H1 (cell line): ENCODE measurements at regions not wholly inside any gene's neighbourhood (a gene's known extent, or its start where the extent isn't known, plus 50 kb on each side); places are given as distances from the start of the nearest gene placed in this dataset.

Experiments
- CTCF ChIA-PET: fragments of 300-600 bp; sonication (Branson Sonifier 250); formaldehyde crosslinking; loops from one replicate; lab custom pipeline; 2021; ENCODE audit not compliant: partially characterized antibody; lab: Charles Lee
- POLR2A ChIA-PET: fragments of 300-600 bp; sonication (Branson Sonifier 250); formaldehyde crosslinking; loops from one replicate; lab custom pipeline; 2021; ENCODE audit warnings: inconsistent platforms; ENCODE audit not compliant: partially characterized antibody; lab: Charles Lee
- DNase-seq, 2 experiments: peaks; one replicate each; pipeline versions ENCODE4 v3.0.0 to v3.0.0-alpha.2; 2010 to 2022; ENCODE audit warnings: low spot score in 2 of 2, low read depth in 1 of 2, mixed read lengths in 1 of 2
- FAIRE-seq: peaks from 2 replicates; lab custom pipeline; 2011; peaks lifted over from hg19 to GRCh38; lab: Jason Lieb, UNC
- H2AFZ ChIP-seq: 2 replicates; pipeline ENCODE4 v1.8.1; 2012; ENCODE audit warnings: low read length, inconsistent platforms
- H2AK5ac ChIP-seq: 2 replicates; pipeline ENCODE4 v1.6.1; 2013; ENCODE audit warnings: low read depth, low read length
- H2BK120ac ChIP-seq: replicated peaks from 2 replicates; pipeline ENCODE3; 2013; ENCODE audit warnings: low read depth, low read length, inconsistent platforms
- H2BK12ac ChIP-seq: 2 replicates; pipeline ENCODE4 v1.6.1; 2013; ENCODE audit warnings: low read depth, low read length
- H2BK15ac ChIP-seq: 2 replicates; pipeline ENCODE4 v1.6.1; 2013; ENCODE audit warnings: low read length
- H2BK20ac ChIP-seq: 2 replicates; pipeline ENCODE4 v1.6.1; 2013; ENCODE audit warnings: low read length
- H2BK5ac ChIP-seq: 2 replicates; pipeline ENCODE4 v1.6.1; 2013; ENCODE audit warnings: low read depth, low read length
- H3K14ac ChIP-seq: 2 replicates; pipeline ENCODE4 v1.6.1; 2013; ENCODE audit warnings: inconsistent platforms; ENCODE audit not compliant: insufficient read length
- H3K18ac ChIP-seq: 2 replicates; pipeline ENCODE4 v1.6.1; 2013; ENCODE audit warnings: low read length; ENCODE audit errors: extremely low read depth
- H3K23ac ChIP-seq: 2 replicates; pipeline ENCODE4 v1.6.1; 2013; ENCODE audit warnings: inconsistent platforms; ENCODE audit not compliant: insufficient read length
- H3K23me2 ChIP-seq: 2 replicates; pipeline ENCODE4 v1.6.1; 2013; ENCODE audit warnings: low read depth, low read length
- H3K27ac ChIP-seq: 2 replicates; pipeline ENCODE4 v1.6.1; 2011; ENCODE audit warnings: low read depth, low read length, inconsistent platforms
- H3K27me3 ChIP-seq, 4 experiments: replicated peaks in 1 of 4; 1 replicate in 1 of 4; 2 replicates in 3 of 4; pipeline versions ENCODE4 v1.6.1 to v1.8.1; 2011 to 2013; ENCODE audit warnings: low read length in 3 of 4, mild to moderate bottlenecking in 3 of 4, inconsistent platforms in 2 of 4, mixed read lengths in 2 of 4, moderate library complexity in 1 of 4; ENCODE audit not compliant: control insufficient read depth in 3 of 4, insufficient read depth in 3 of 4; ENCODE audit errors: extremely low read depth in 1 of 4
- H3K36me3 ChIP-seq, 4 experiments: 2 replicates each; pipeline versions ENCODE4 v1.6.1 to v1.8.1; 2011 to 2013; ENCODE audit warnings: mild to moderate bottlenecking in 4 of 4, low read length in 3 of 4, moderate library complexity in 2 of 4, control low read depth in 1 of 4, inconsistent platforms in 1 of 4; ENCODE audit not compliant: insufficient read depth in 4 of 4, control insufficient read depth in 2 of 4
- H3K4ac ChIP-seq: replicated peaks from 2 replicates; pipeline ENCODE3; 2013; ENCODE audit warnings: low read length, low read depth, mixed read lengths, inconsistent platforms; ENCODE audit not compliant: insufficient read length
- H3K4me1 ChIP-seq, 4 experiments: replicated peaks in 1 of 4; 1 replicate in 1 of 4; 2 replicates in 3 of 4; pipeline versions ENCODE4 v1.6.1 to v1.8.1; 2011 to 2013; ENCODE audit warnings: low read length in 3 of 4, inconsistent platforms in 2 of 4, mixed read lengths in 1 of 4; ENCODE audit not compliant: insufficient read depth in 4 of 4, control insufficient read depth in 3 of 4
- H3K4me2 ChIP-seq, 2 experiments: 2 replicates each; pipeline versions ENCODE4 v1.6.1 to v1.8.1; 2011 to 2013; ENCODE audit warnings: low read depth in 2 of 2, low read length in 2 of 2, control low read depth in 1 of 2, inconsistent platforms in 1 of 2, mild to moderate bottlenecking in 1 of 2; ENCODE audit not compliant: insufficient read depth in 1 of 2
- H3K4me3 ChIP-seq, 4 experiments: fragments of 200-600, 300-600 bp in 1 of 4; sonication (generic), shearing (Covaris generic), sonication (Bioruptor Twin) in 1 of 4; 2 replicates each; pipeline versions ENCODE4 v1.5.1 to v1.8.1; 2011 to 2016; ENCODE audit warnings: low read length in 4 of 4, low read depth in 3 of 4, control low read depth in 2 of 4, inconsistent platforms in 2 of 4, mild to moderate bottlenecking in 2 of 4, mixed read lengths in 1 of 4, moderate library complexity in 1 of 4; ENCODE audit not compliant: insufficient read depth in 2 of 4; ENCODE audit errors: extremely low read depth in 1 of 4
- H3K56ac ChIP-seq: replicated peaks from 2 replicates; pipeline ENCODE3; 2013; ENCODE audit warnings: low read depth, mild to moderate bottlenecking, mixed read lengths, low read length, inconsistent platforms; ENCODE audit not compliant: insufficient read length
- H3K79me1 ChIP-seq: 2 replicates; pipeline ENCODE4 v1.6.1; 2013; ENCODE audit warnings: low read depth, low read length, control low read depth
- H3K79me2 ChIP-seq, 2 experiments: 2 replicates each; pipeline versions ENCODE4 v1.6.1 to v1.8.1; 2012 to 2013; ENCODE audit warnings: low read length in 2 of 2, mild to moderate bottlenecking in 2 of 2, inconsistent platforms in 1 of 2; ENCODE audit not compliant: insufficient read depth in 2 of 2, control insufficient read depth in 1 of 2
- H3K9ac ChIP-seq, 4 experiments: replicated peaks in 1 of 4; 1 replicate in 1 of 4; 2 replicates in 3 of 4; pipeline versions ENCODE4 v1.6.1 to v1.8.1; 2011 to 2013; ENCODE audit warnings: low read depth in 3 of 4, low read length in 3 of 4, control low read depth in 2 of 4, mild to moderate bottlenecking in 2 of 4, moderate library complexity in 2 of 4, inconsistent platforms in 1 of 4; ENCODE audit errors: extremely low read depth in 1 of 4
- H3K9me3 ChIP-seq, 2 experiments: 2 replicates each; pipeline versions ENCODE4 v1.6.1 to v1.8.1; 2012 to 2013; ENCODE audit warnings: mild to moderate bottlenecking in 2 of 2, moderate library complexity in 2 of 2, control low read depth in 1 of 2, inconsistent platforms in 1 of 2, low read depth in 1 of 2, low read length in 1 of 2, mixed read lengths in 1 of 2; ENCODE audit not compliant: insufficient read depth in 2 of 2
- H4K20me1 ChIP-seq, 2 experiments: replicated peaks in 1 of 2; 2 replicates each; pipeline versions ENCODE3 to v1.8.1; 2011 to 2013; ENCODE audit warnings: inconsistent platforms in 2 of 2, low read length in 2 of 2, mild to moderate bottlenecking in 1 of 2; ENCODE audit not compliant: insufficient read depth in 2 of 2, control insufficient read depth in 1 of 2
- H4K5ac ChIP-seq: 2 replicates; pipeline ENCODE4 v1.6.1; 2013; ENCODE audit warnings: low read length, low read depth, mixed read lengths, inconsistent platforms; ENCODE audit not compliant: insufficient read length
- H4K8ac ChIP-seq: 2 replicates; pipeline ENCODE4 v1.8.0; 2013; ENCODE audit warnings: mild to moderate bottlenecking, moderate library complexity, low read length, inconsistent platforms; ENCODE audit not compliant: insufficient read depth; ENCODE audit errors: extremely low read depth
- H4K91ac ChIP-seq: replicated peaks from 2 replicates; pipeline ENCODE3; 2013; ENCODE audit warnings: low read length, mixed read lengths, inconsistent platforms; ENCODE audit not compliant: insufficient read length
- BCL11A ChIP-seq, 2 experiments: IDR thresholded peaks; one replicate each; pipeline ENCODE4 v1.6.1; 2011; ENCODE audit warnings: low read depth in 2 of 2, low read length in 2 of 2, mild to moderate bottlenecking in 2 of 2
- CHD2 ChIP-seq: IDR thresholded peaks from 2 replicates; pipeline ENCODE4 v1.6.1; 2012; ENCODE audit warnings: low read length, improper control_type of control experiment
- GTF2F1 ChIP-seq: IDR thresholded peaks from 2 replicates; pipeline ENCODE4 v1.6.1; 2012; ENCODE audit warnings: low read depth, low read length, improper control_type of control experiment, borderline replicate concordance
- KDM5A ChIP-seq: fragments of 200-600 bp; IDR thresholded peaks from 2 replicates; pipeline ENCODE4 v1.7.1; 2012; ENCODE audit warnings: mild to moderate bottlenecking, low read length, inconsistent platforms, mixed read lengths
- NRF1 ChIP-seq: IDR thresholded peaks from 2 replicates; pipeline ENCODE4 v1.6.1; 2011; ENCODE audit warnings: mild to moderate bottlenecking, low read depth, low read length, improper control_type of control experiment
- SP4 ChIP-seq: IDR thresholded peaks from 2 replicates; pipeline ENCODE4 v1.6.1; 2012; ENCODE audit warnings: low read length, inconsistent platforms
- TEAD4 ChIP-seq: IDR thresholded peaks from 2 replicates; pipeline ENCODE4 v1.6.1; 2012; ENCODE audit warnings: low read depth, low read length, inconsistent platforms, mixed read lengths
- ZNF274 ChIP-seq: IDR thresholded peaks from 2 replicates; pipeline ENCODE4 v1.7.0; 2012; ENCODE audit warnings: low read length, borderline replicate concordance; ENCODE audit errors: extremely low read depth
- WGBS, 2 experiments: shearing (Covaris generic) in 1 of 2; methylation state at CpG; one replicate each; pipeline versions ENCODE4 v1.1.6 to v1.1.7; 2013 to 2015; ENCODE audit warnings: low lambda C conversion rate in 2 of 2, mixed read lengths in 2 of 2, inconsistent platforms in 1 of 2, low coverage in 1 of 2, missing lambda C conversion rate in 1 of 2; ENCODE audit not compliant: insufficient replicate concordance in 2 of 2, insufficient coverage in 1 of 2, insufficient read length in 1 of 2; ENCODE audit errors: extremely low coverage in 1 of 2, missing lambda C conversion rate in 1 of 2; 5-methylcytosine and 5-hydroxymethylcytosine counted together
- TF ChIP-seq, protein P1 (sequence below): IDR thresholded peaks from 2 replicates; pipeline ENCODE4 v1.6.1; 2011; ENCODE audit warnings: low read depth, mild to moderate bottlenecking, low read length; ENCODE audit not compliant: insufficient read depth
- TF ChIP-seq, protein P2 (sequence below): IDR thresholded peaks from 2 replicates; pipeline ENCODE4 v1.6.1; 2011; ENCODE audit warnings: low read length, improper control_type of control experiment

- H3K79me2 ChIP-seq: no peaks in the 10 kb centered on the region
- H3K27me3 ChIP-seq: no peaks in the 10 kb centered on the region
- H3K79me1 ChIP-seq: no peaks in the 10 kb centered on the region
- H2BK120ac ChIP-seq: no peak overlapping the region
- H3K56ac ChIP-seq: no peak overlapping the region
- no peak overlapping the region for H2AFZ ChIP-seq
- no peak overlapping the region for H4K91ac ChIP-seq
- ChIA-PET POLR2A (no interaction called here), CTCF (no interaction called here)
- H3K23ac ChIP-seq: no peak overlapping the region
- H3K36me3 ChIP-seq: no peaks in the 10 kb centered on the region
- no peak overlapping the region for H2BK15ac ChIP-seq
- H3K23me2 ChIP-seq: no peaks in the 10 kb centered on the region
- H2BK20ac ChIP-seq: no peak overlapping the region
- no peaks in the 10 kb centered on the region for H3K4me1 ChIP-seq
- no peak overlapping the region for H4K5ac ChIP-seq
- WGBS, 2 experiments: 90% methylated on average over 4 of the region's 4 CpGs; no CpG with 5 or more reads in 1 of the 2 experiments
- H2BK12ac ChIP-seq: no peak overlapping the region
- TF ChIP-seq GTF2F1: no peak
- no peak for TF ChIP-seq KDM5A
- TF ChIP-seq SP4: no peak
- TF ChIP-seq NRF1: no peak
- TF ChIP-seq TEAD4: no peak
- no peak for TF ChIP-seq ZNF274
- TF ChIP-seq, protein P1, sequence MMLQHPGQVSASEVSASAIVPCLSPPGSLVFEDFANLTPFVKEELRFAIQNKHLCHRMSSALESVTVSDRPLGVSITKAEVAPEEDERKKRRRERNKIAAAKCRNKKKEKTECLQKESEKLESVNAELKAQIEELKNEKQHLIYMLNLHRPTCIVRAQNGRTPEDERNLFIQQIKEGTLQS: no peak
- TF ChIP-seq, protein P2, sequence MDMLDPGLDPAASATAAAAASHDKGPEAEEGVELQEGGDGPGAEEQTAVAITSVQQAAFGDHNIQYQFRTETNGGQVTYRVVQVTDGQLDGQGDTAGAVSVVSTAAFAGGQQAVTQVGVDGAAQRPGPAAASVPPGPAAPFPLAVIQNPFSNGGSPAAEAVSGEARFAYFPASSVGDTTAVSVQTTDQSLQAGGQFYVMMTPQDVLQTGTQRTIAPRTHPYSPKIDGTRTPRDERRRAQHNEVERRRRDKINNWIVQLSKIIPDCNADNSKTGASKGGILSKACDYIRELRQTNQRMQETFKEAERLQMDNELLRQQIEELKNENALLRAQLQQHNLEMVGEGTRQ: no peak
- no peak for TF ChIP-seq BCL11A (IDR thresholded peaks at IDR 0.05; ENCODE audit: low read depth in 2 of 2, low read length in 2 of 2)
- TF ChIP-seq CHD2: no peak
- H3K14ac ChIP-seq: no peak overlapping the region
- H3K4ac ChIP-seq: no peak overlapping the region
- H3K4me2 ChIP-seq: no peak overlapping the region
- H4K20me1 ChIP-seq: no peaks in the 10 kb centered on the region
- no peak overlapping the region for H3K27ac ChIP-seq
- DNase-seq (no peak), FAIRE-seq (no peak)
- H3K18ac ChIP-seq: no peak overlapping the region
- H3K9me3 ChIP-seq: no peaks in the 10 kb centered on the region
- H3K9ac ChIP-seq: no peak overlapping the region
- no peak overlapping the region for H4K8ac ChIP-seq
- no peak overlapping the region for H2AK5ac ChIP-seq
- H2BK5ac ChIP-seq: no peak overlapping the region
- no peak overlapping the region for H3K4me3 ChIP-seq
These were observed 396.1 kb downstream of the TDRD15 start for GRCh38 chr2:21519821-21520220.
